ENCODE measurements at regions not wholly inside any gene's neighbourhood (a gene's known extent, or its start where the extent isn't known, plus 50 kb on each side); places are given as distances from the start of the nearest gene placed in this dataset.

GRCh38 chr3:146705225-146705624 is 100.1 kb upstream of the PLSCR5 start:
- BruUV-seq (replicated peaks): no TSS peak
- no peak for ATAC-seq

GRCh38 chr3:146702237-146702636 is 97.1 kb upstream of the PLSCR5 start:
- ChIA-PET CTCF (no interaction called here), POLR2A (no interaction called here)

More at GRCh38 chr3:146705225-146705624, 100.1 kb upstream of the PLSCR5 start:
- ChIA-PET POLR2A (no interaction called here), CTCF (no interaction called here)
- Histone ChIP-seq H3K36me3 (ENCODE audit: control insufficient read depth, insufficient read depth, low read length) (no peaks in the 10 kb centered on the region), H3K4me1 (ENCODE audit: control insufficient read depth, insufficient read depth, low read length) (no peaks in the 10 kb centered on the region), H3K27ac (ENCODE audit: low read length) (no peak overlapping the region), H3K27me3 (ENCODE audit: control insufficient read depth, insufficient read depth, low read length) (no peaks in the 10 kb centered on the region), H3K9me3 (ENCODE audit: control insufficient read depth, insufficient read depth, low read depth, low read length) (no peaks in the 10 kb centered on the region), H3K4me3 (ENCODE audit: low read depth in 2 of 2, low read length in 2 of 2) (no peak overlapping the region)
- TF ChIP-seq REST (IDR thresholded peaks at IDR 0.05; ENCODE audit: insufficient read depth in 1 of 2, low read depth in 2 of 2, low read length in 1 of 2) (no peak), CTCF (IDR thresholded peaks at IDR 0.05) (no peak), SIN3A (IDR thresholded peaks at IDR 0.05; ENCODE audit: borderline replicate concordance, insufficient read depth, low read depth, low read length) (no peak), POLR2AphosphoS5 (IDR thresholded peaks at IDR 0.05; ENCODE audit: low read depth, low read length) (no peak), TCF7L2 (IDR thresholded peaks at IDR 0.05; ENCODE audit: low read depth, low read length) (no peak)
- no peak for DNase-seq (ENCODE audit: low read depth, low spot score)
- in situ Hi-C loops (cut with HindIII; ENCODE audit: low pct_unique_long_range_greater_than_20kb, low sequenced_read_pairs) (no loop called here), intact Hi-C loops (cut with micrococcal nuclease; ENCODE audit: unreplicated experiment) (no loop called here)

More at GRCh38 chr3:146702237-146702636, 97.1 kb upstream of the PLSCR5 start:
- no peaks in the 10 kb centered on the region for H3K36me3 ChIP-seq (ENCODE audit: control insufficient read depth, insufficient read depth, low read length)
- TF ChIP-seq CTCF (IDR thresholded peaks at IDR 0.05): no peak
- TF ChIP-seq REST (IDR thresholded peaks at IDR 0.05; ENCODE audit: insufficient read depth in 1 of 2, low read depth in 2 of 2, low read length in 1 of 2): no peak
- TF ChIP-seq POLR2AphosphoS5 (IDR thresholded peaks at IDR 0.05; ENCODE audit: low read depth, low read length): no peak
- no peak for TF ChIP-seq SIN3A (IDR thresholded peaks at IDR 0.05; ENCODE audit: borderline replicate concordance, insufficient read depth, low read depth, low read length)
- TF ChIP-seq TCF7L2 (IDR thresholded peaks at IDR 0.05; ENCODE audit: low read depth, low read length): no peak
- no peak overlapping the region for H3K27ac ChIP-seq (ENCODE audit: low read length)
- no peak overlapping the region for H3K4me3 ChIP-seq (ENCODE audit: low read depth in 2 of 2, low read length in 2 of 2)
- no peaks in the 10 kb centered on the region for H3K27me3 ChIP-seq (ENCODE audit: control insufficient read depth, insufficient read depth, low read length)
- in situ Hi-C loops (cut with HindIII; ENCODE audit: low pct_unique_long_range_greater_than_20kb, low sequenced_read_pairs): no loop called here
- intact Hi-C loops (cut with micrococcal nuclease; ENCODE audit: unreplicated experiment): no loop called here
- DNase-seq (ENCODE audit: low read depth, low spot score) (no peak), ATAC-seq (no peak)
- no peaks in the 10 kb centered on the region for H3K9me3 ChIP-seq (ENCODE audit: control insufficient read depth, insufficient read depth, low read depth, low read length)
- no peaks in the 10 kb centered on the region for H3K4me1 ChIP-seq (ENCODE audit: control insufficient read depth, insufficient read depth, low read length)
- no TSS peak for BruUV-seq (replicated peaks)
